ENCODE measurements at regions not wholly inside any gene's neighbourhood (a gene's known extent, or its start where the extent isn't known, plus 50 kb on each side); places are given as distances from the start of the nearest gene placed in this dataset.

DNA sequence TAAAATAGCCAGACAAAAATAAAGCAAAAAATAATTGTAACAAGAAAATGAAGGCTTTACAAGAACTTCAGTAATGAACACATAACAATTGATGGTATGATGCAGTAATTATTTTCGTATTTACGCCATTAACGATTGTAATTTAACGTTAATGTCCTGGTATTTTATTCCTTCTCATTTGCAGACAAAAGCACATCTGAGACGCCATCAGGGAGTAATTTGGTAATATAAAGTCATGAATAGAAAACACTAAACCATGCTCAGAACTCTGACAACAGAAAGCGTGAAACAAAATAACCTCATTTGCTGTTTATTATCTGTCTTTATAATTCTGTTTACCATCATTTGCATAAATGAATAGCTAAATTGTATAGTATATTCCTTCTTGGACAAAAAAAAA lies 336.6 kb upstream of the THRB start:
- TF ChIP-seq, protein P1, sequence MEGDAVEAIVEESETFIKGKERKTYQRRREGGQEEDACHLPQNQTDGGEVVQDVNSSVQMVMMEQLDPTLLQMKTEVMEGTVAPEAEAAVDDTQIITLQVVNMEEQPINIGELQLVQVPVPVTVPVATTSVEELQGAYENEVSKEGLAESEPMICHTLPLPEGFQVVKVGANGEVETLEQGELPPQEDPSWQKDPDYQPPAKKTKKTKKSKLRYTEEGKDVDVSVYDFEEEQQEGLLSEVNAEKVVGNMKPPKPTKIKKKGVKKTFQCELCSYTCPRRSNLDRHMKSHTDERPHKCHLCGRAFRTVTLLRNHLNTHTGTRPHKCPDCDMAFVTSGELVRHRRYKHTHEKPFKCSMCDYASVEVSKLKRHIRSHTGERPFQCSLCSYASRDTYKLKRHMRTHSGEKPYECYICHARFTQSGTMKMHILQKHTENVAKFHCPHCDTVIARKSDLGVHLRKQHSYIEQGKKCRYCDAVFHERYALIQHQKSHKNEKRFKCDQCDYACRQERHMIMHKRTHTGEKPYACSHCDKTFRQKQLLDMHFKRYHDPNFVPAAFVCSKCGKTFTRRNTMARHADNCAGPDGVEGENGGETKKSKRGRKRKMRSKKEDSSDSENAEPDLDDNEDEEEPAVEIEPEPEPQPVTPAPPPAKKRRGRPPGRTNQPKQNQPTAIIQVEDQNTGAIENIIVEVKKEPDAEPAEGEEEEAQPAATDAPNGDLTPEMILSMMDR (conservative IDR thresholded peaks at IDR 0.05 in 1 of 2, IDR thresholded peaks at IDR 0.05 in 1 of 2; ENCODE audit: extremely low read depth in 1 of 2, insufficient read depth in 1 of 2, low read depth in 1 of 2, low read length in 2 of 2), result no peak
- TF ChIP-seq EZH2 (IDR thresholded peaks at IDR 0.05; ENCODE audit: borderline replicate concordance, low read length), result no peak

Measured in mammary epithelial cell (primary cell).